ENCODE measurements at regions not wholly inside any gene's neighbourhood (a gene's known extent, or its start where the extent isn't known, plus 50 kb on each side); places are given as distances from the start of the nearest gene placed in this dataset.

DNA sequence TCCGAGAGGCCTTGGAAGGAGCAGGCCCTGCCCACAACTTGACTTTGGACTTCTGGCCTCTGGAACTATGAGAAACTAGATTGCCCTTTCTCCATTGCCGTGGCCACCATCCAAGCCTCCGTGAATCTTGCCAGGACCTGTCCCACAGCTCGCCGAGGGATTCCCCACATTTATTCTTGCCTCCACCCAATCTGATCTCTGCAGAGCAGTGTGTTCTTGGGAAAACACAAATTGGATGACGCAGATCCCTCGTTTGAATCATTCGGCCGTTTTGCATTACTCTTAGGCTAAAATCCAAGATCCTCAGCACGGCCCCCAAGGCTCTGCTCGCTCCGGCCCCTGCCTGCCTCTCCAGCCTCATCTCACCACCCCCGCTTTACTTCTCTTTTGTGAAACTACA is 364.2 kb downstream of the ZNF516 start:
- no peak overlapping the region for H3K4me3 Mint-ChIP-seq
- Histone ChIP-seq H3K4me2 (no peak overlapping the region), H3K36me3 (ENCODE audit: insufficient read depth) (no peaks in the 10 kb centered on the region), H2AFZ (no peak overlapping the region), H3F3A (replicated peaks; ENCODE audit: low read depth) (no peaks in the 10 kb centered on the region), H3K27me3 (ENCODE audit: insufficient read depth) (no peaks in the 10 kb centered on the region), H3K4me3 (no peak overlapping the region), H3K9me2 (ENCODE audit: insufficient read depth) (no peaks in the 10 kb centered on the region; the same call in 1 of the 2 replicates), H3K4me1 (ENCODE audit: insufficient read depth) (no peaks in the 10 kb centered on the region), H4K20me1 (replicated peaks; ENCODE audit: insufficient read depth) (no peaks in the 10 kb centered on the region), H3K79me2 (replicated peaks; ENCODE audit: insufficient read depth) (no peaks in the 10 kb centered on the region), H3K27ac (ENCODE audit: low read depth) (no peak overlapping the region)
- TF ChIP-seq ETS1 (IDR thresholded peaks at IDR 0.05), result no peak
- no peak for TF ChIP-seq NANOG (IDR thresholded peaks at IDR 0.05; ENCODE audit: borderline replicate concordance)
- no peak for TF ChIP-seq POLR2AphosphoS5 (IDR thresholded peaks at IDR 0.05; ENCODE audit: low read depth)
- no peak for TF ChIP-seq ZNF114 (CRISPR knock-in tag; IDR thresholded peaks at IDR 0.05)
- no peak for TF ChIP-seq REST (IDR thresholded peaks at IDR 0.05; ENCODE audit: unreplicated experiment)
- no peak for TF ChIP-seq STAT1 (IDR thresholded peaks at IDR 0.05; ENCODE audit: unreplicated experiment)
- no peak for TF ChIP-seq CREB1 (CRISPR knock-in tag; IDR thresholded peaks at IDR 0.05; ENCODE audit: low read depth)
- no peak for TF ChIP-seq CTCF (conservative IDR thresholded peaks at IDR 0.05; ENCODE audit: low read depth in 2 of 2)
- no peak for TF ChIP-seq EZH2 (IDR thresholded peaks at IDR 0.05; ENCODE audit: low read depth, unreplicated experiment)
- DNase-seq (ENCODE audit: low spot score) (no peak), ATAC-seq (no peak)
- no peaks in the 10 kb centered on the region for H3K4me1 Mint-ChIP-seq
- no peaks in the 10 kb centered on the region for H3K27me3 Mint-ChIP-seq (ENCODE audit: insufficient read depth, low read depth, poor library complexity)
- H3K27ac Mint-ChIP-seq, result no peak overlapping the region
- H3K36me3 Mint-ChIP-seq (ENCODE audit: low read depth), result no peaks in the 10 kb centered on the region; the same call in 2 of the 3 replicates
- H3K9me3 Mint-ChIP-seq, result peaks cover 12% of the 10 kb centered on the region

DNA sequence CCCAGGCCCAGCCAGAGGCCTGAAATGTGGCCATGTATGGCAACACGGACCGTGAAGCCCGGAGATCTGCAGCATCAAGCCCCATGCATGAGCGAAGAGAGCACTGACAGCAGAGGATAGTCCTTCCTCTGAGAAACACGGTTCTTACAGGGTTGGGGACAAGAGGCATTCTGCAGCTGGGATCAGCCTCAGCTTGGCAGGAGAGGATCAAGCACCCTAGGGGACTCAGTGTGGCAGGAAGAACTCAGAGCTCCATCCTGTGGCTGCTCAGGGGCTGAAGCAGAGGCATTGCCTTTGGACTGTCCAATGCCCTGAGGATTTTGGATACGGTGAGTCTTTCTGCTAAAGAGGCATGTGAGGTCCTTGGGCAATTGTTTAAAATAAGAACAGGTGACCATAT is 368.7 kb downstream of the ZNF516 start:
- H3K4me3 ChIP-seq, result no peak overlapping the region
- Mint-ChIP-seq H3K36me3 (ENCODE audit: low read depth) (no peaks in the 10 kb centered on the region; the same call in 2 of the 3 replicates), H3K9me3 (peaks cover 2% of the 10 kb centered on the region; the same call in 1 of the 3 replicates), H3K27ac (no peak overlapping the region), H3K4me3 (no peak overlapping the region), H3K4me1 (no peaks in the 10 kb centered on the region), H3K27me3 (ENCODE audit: insufficient read depth, low read depth, poor library complexity) (peaks cover 2% of the 10 kb centered on the region)
- TF ChIP-seq REST (IDR thresholded peaks at IDR 0.05; ENCODE audit: unreplicated experiment), result no peak
- no peak for TF ChIP-seq STAT1 (IDR thresholded peaks at IDR 0.05; ENCODE audit: unreplicated experiment)
- TF ChIP-seq CTCF (conservative IDR thresholded peaks at IDR 0.05; ENCODE audit: low read depth in 2 of 2), result peak; percentile 36 to 79
- TF ChIP-seq POLR2AphosphoS5 (IDR thresholded peaks at IDR 0.05; ENCODE audit: low read depth), result no peak
- no peak for TF ChIP-seq NANOG (IDR thresholded peaks at IDR 0.05; ENCODE audit: borderline replicate concordance)
- DNase-seq (ENCODE audit: low spot score) (peak; percentile 41), ATAC-seq (peak; percentile 96)
- H3F3A ChIP-seq (replicated peaks; ENCODE audit: low read depth), result no peaks in the 10 kb centered on the region
- H3K9me2 ChIP-seq (ENCODE audit: insufficient read depth), result no peaks in the 10 kb centered on the region; the same call in 1 of the 2 replicates
- H3K27ac ChIP-seq (ENCODE audit: low read depth), result no peak overlapping the region
- H3K4me2 ChIP-seq, result no peak overlapping the region
- H3K27me3 ChIP-seq (ENCODE audit: insufficient read depth), result no peaks in the 10 kb centered on the region
- H4K20me1 ChIP-seq (replicated peaks; ENCODE audit: insufficient read depth), result no peaks in the 10 kb centered on the region
- H3K79me2 ChIP-seq (replicated peaks; ENCODE audit: insufficient read depth), result no peaks in the 10 kb centered on the region
- no peaks in the 10 kb centered on the region for H3K36me3 ChIP-seq (ENCODE audit: insufficient read depth)
- no peaks in the 10 kb centered on the region for H3K4me1 ChIP-seq (ENCODE audit: insufficient read depth)
- H2AFZ ChIP-seq, result no peak overlapping the region

Data from GM23338 (cell line).